AG04449 (cell line): ENCODE measurements at regions not wholly inside any gene's neighbourhood (a gene's known extent, or its start where the extent isn't known, plus 50 kb on each side); places are given as distances from the start of the nearest gene placed in this dataset.

Experiments used
- CTCF ChIA-PET: fragments of 350-600 bp; formaldehyde crosslinking; extraction: SDS; loops from one replicate; lab custom pipeline; 2021; ENCODE audit warnings: antibody characterized with exemption; lab: Yijun Ruan, JAX
- POLR2A ChIA-PET: fragments of 400-600, 350-600 bp; formaldehyde crosslinking; extraction: SDS; loops from one replicate; lab custom pipeline; 2020; ENCODE audit warnings: antibody characterized with exemption, inconsistent platforms; lab: Yijun Ruan, JAX
- DNase-seq: peaks from one replicate; pipeline ENCODE4 v3.0.0-alpha.2; 2010; ENCODE audit warnings: low read depth, low spot score
- H3K4me3 ChIP-seq: 2 replicates; pipeline ENCODE4 v1.5.1; 2011; ENCODE audit warnings: low read depth, mild to moderate bottlenecking, control low read depth, low read length
- TF ChIP-seq, protein P1 (sequence below): IDR thresholded peaks from one replicate; pipeline ENCODE4 v1.5.1; 2011; ENCODE audit warnings: mild to moderate bottlenecking, moderate library complexity, low read length, control low read depth, inconsistent platforms; ENCODE audit not compliant: insufficient read depth; ENCODE audit errors: missing control alignments

DNA sequence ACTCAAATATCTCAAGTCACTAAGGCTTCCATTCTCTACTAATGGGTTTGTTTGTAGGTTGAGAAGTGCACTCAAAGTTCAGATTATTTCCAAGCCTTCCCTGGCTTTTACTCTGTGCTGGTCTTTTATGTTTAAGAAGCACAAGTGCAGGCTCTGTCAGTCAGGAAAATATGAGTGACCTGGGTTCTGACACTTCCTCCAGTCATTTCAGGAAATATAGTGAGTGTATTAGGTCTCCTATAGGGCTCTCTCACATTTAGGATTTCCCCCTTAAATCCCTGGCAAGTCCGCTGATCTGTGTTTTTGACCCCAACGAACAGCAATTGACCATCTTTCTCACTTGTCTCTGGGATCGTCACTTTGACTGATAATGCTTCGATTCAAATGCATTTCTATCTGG is 210.2 kb downstream of the ARPP21 start:
- ChIA-PET CTCF (no interaction called here), POLR2A (no interaction called here)
- no peak overlapping the region for H3K4me3 ChIP-seq
- TF ChIP-seq, protein P1, sequence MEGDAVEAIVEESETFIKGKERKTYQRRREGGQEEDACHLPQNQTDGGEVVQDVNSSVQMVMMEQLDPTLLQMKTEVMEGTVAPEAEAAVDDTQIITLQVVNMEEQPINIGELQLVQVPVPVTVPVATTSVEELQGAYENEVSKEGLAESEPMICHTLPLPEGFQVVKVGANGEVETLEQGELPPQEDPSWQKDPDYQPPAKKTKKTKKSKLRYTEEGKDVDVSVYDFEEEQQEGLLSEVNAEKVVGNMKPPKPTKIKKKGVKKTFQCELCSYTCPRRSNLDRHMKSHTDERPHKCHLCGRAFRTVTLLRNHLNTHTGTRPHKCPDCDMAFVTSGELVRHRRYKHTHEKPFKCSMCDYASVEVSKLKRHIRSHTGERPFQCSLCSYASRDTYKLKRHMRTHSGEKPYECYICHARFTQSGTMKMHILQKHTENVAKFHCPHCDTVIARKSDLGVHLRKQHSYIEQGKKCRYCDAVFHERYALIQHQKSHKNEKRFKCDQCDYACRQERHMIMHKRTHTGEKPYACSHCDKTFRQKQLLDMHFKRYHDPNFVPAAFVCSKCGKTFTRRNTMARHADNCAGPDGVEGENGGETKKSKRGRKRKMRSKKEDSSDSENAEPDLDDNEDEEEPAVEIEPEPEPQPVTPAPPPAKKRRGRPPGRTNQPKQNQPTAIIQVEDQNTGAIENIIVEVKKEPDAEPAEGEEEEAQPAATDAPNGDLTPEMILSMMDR = no peak
- DNase-seq = no peak

DNA sequence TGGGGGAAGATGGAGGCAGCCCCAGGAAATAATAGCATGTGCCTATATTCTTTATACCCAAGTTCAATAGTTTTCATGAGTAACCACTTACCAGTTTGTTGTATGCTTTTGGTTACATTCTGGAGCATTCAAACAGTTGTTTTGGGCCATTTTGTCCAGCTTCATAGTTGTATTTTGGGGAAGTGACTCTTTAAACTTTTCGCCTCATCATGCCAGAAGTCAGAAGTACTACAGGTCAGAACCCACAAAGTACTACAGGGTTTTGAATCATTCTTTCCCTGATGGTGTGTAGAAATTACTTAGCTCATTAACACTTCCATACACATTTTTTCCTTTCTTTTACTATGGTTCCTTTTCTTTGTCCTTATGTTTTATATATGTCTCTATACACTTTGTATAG is 210.6 kb downstream of the ARPP21 start:
- TF ChIP-seq, protein P1 = no peak
- no peak overlapping the region for H3K4me3 ChIP-seq
- ChIA-PET POLR2A (no interaction called here), CTCF (no interaction called here)
- DNase-seq = no peak

DNA sequence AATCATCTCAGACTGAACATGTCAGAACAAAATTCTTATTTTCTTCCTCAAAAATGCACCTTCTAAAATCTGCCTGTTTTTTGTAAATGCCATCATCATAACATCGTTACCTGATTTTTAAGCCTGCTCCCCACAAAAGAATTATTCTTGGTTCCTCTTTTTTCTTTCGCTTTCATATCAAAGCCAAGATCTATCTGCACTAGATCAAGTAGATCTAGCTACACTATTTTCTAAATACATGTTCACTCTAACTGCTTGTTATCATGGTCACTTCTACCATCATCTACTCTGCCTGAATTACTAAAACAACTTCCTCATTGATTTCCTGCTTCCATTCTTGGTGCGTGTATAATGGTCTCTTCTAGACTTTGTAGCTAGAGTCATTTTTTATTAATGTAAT is 217.7 kb downstream of the ARPP21 start:
- TF ChIP-seq, protein P1 = no peak
- POLR2A ChIA-PET = no interaction called here
- CTCF ChIA-PET = no interaction called here
- no peak for DNase-seq
- no peak overlapping the region for H3K4me3 ChIP-seq

DNA sequence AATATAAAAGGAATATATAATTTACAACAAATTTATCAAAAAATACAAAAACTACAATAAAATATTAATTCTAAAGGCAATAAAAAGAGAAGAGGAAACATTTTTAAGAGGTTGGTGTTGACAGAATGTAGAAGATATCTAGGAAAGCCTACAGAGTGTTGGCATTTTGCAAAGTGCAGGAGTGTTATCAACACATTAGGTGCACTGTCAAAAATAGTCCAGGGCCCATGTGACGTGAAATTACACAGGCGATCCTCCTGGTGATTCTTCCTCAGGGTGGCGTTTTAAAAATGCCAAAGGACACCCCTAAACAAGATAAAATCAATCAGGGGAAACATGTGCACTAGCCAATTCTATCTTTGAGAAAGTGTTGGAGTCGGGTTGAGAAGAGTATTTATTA is 222.7 kb downstream of the ARPP21 start:
- POLR2A ChIA-PET = no interaction called here
- DNase-seq = no peak
- CTCF ChIA-PET = no interaction called here
- TF ChIP-seq, protein P1 = no peak
- no peak overlapping the region for H3K4me3 ChIP-seq

DNA sequence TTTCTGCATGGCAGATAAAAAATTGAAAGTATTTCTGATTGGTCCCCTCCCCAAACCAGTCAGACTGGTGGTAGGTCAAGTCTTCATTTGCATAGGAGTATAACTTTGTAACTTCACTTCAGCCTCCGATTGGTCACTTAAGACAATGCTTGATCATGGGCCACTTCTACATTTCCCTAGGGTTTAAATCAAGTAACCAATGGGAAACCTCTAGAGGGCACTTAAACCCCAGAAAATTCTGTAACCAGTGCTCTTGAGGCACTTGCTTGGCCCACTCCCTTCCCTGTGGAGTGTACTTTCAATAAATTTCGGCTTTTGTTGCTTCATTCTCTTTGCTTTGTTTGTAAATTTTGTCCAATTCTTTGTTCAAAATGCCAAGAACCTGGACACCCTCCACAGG is 225.5 kb downstream of the ARPP21 start:
- TF ChIP-seq, protein P1 = no peak
- POLR2A ChIA-PET = no interaction called here
- H3K4me3 ChIP-seq = no peak overlapping the region
- DNase-seq = no peak
- CTCF ChIA-PET = no interaction called here

DNA sequence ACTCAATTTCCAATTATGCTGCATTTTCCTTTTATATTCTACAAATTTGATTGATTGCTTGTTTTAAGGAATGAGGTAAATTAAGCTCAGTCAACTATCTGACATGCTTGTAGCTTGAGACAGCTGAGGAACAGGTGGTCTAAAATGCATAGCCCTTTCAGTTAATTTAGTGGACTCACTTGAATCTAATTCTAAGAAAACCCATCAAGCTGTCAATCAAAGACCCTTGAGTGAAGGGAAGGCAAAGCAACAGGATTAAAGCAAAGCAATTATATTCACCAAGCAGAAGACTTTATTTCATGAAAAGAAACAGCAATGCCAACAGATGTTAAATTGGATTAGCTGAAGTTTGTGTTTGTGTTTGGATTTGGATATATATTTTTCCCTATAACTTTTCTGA is 228.5 kb downstream of the ARPP21 start:
- ChIA-PET POLR2A (no interaction called here), CTCF (no interaction called here)
- TF ChIP-seq, protein P1 = no peak
- no peak overlapping the region for H3K4me3 ChIP-seq
- no peak for DNase-seq
